NCI-H345 treated with DMSO at 0.1 percent for 48 hours (cell line): ENCODE measurements at regions not wholly inside any gene's neighbourhood (a gene's known extent, or its start where the extent isn't known, plus 50 kb on each side); places are given as distances from the start of the nearest gene placed in this dataset.
"Not testable (repeated sequence)": the region's sequence is repeated elsewhere in the genome, so short reads cannot be mapped to it uniquely, and the experiment has no call there.

Experiments used
- DNase-seq: peaks from one replicate; lab custom pipeline; 2025; ENCODE audit not compliant: unreplicated experiment; lab: John Stamatoyannopoulos, UW

DNA sequence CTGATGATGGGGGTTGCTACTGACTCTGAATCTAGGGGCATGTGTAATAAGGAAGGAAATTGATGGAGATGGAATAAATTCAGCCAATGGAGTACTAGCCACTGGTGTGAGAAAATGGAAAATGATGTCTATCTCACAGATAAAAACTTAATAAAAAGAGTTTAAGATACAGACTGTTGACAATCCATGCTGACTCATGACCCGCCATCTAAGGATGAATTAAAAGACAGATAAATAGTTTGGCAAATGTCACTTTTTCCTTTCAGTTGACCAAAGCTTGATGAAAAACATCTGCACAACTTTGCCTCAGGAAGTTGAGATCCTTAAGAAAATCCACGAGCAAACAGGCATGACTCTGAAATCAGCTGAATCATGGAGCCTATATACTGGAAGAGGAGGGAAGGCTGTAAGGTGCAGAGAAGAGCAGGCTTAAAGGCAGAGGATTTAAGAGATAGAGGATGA is 82.6 kb upstream of the BMP5 start:
- no peak for DNase-seq

DNA sequence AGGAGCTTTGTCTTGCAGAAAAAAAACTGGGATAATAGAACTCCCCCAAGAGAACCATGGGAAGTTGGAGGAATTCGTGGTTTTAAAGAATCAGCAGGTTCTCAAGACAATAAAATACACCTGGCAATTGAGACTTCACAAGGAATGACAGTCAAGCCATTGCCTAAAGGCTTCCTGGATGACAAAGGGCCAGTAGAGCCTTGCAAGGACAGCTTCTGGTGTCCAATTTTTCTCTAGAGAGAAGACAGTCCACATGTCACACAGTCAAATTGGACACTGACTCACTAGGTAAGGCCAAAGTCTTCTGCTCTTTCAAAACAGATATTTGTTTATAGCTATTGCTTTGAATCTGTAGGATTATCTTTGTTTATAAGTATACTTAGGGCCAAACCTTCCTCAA is 80.3 kb upstream of the BMP5 start:
- no peak for DNase-seq

GRCh38 chr6:55954436-55954835 is 79.0 kb upstream of the BMP5 start:
- no peak for DNase-seq

DNA sequence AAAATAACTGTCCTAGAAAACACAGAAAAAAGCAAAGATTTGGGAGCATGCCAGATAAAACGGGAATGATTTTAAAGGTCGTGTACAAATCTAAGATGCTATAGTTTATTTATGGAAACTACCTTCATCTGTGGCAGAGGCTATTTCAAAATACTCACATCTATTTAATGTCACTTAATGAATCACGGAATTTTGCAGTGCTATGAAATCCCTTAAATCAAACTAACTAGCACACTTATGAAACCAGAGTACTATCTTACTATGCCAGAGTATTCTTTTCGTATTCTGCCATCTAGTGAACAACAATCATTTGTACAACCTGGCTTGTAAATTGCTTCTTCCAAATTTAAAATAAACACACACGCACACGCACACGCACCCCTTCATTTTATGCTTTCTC is 77.9 kb upstream of the BMP5 start:
- no peak for DNase-seq

- no peak for DNase-seq
Measured at GRCh38 chr6:55950071-55950814, 74.9 kb upstream of the BMP5 start.

DNA sequence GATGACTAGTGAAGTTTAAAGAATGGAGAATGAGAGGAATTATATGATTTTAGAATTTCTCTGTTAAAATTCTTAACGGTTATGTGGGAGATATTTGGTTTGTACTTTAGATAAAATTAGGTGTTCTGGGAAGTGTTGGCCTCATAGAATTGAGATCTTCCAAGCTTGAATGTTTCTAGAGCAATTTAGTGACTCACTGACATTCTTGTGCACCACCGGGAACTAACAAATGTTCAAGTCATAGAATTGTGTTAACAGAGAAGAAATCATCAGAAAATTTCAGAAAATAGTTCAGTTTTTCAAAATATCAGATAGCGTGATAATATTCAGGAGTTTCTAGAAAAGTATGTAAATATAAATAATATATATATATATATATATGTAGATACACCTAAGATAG is 67.9 kb upstream of the BMP5 start:
- no peak for DNase-seq

- no peak for DNase-seq
Measured at GRCh38 chr6:55941702-55942101, 66.3 kb upstream of the BMP5 start.

DNA sequence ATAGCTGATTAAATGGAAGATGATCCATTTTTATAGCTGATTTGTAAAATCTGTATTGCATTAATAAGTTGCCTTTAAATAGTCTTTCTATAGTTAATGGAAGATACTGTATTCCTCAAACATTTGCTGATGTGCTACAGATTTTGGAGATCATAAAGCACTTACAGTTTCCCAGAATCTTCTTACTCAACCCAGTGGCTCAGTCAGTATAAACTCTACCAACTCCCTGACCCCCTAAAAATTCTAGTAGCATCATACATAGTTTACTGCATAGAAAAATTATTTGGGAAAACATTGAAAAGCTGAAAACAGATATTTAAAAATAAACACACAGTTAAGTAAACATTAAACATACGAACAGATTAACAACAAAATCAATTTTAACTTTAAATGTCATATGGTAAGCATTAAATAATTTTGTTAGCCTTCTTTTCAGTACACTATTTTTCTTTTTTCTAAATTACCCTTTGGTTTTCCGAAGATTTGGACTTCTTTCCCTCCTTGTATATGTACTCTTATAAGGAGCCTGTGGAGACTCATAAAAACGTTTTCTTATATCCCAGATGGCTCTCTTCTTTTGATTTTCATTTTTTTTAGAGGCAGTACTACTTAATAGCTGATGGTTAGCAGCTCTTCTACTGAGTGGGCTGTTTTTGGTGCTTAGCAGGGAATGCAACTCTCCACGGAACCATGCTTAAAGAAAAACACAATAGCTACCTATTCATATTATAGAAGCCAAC is 62.7 kb upstream of the BMP5 start:
- DNase-seq = no peak

GRCh38 chr6:55937261-55937947 is 62.0 kb upstream of the BMP5 start:
- DNase-seq = no peak

DNA sequence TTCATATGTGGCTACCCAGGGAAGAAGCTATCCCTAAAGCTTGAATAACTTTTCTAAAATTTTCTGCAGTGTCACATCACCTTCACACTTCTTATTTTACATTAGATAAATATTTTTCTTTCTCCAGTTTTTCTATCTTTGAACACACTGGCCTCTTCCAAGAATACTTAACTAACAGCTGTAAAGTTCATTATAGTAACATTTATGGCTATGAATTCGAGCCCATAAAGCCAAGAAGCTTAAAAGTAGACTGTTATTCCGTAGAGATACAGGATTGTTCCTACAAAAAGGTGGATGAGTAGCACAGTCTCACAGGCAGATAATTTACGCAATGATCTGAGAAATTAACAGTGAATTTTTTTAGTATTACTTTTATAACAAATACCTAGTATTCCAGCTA is 55.7 kb upstream of the BMP5 start:
- no peak for DNase-seq

DNA sequence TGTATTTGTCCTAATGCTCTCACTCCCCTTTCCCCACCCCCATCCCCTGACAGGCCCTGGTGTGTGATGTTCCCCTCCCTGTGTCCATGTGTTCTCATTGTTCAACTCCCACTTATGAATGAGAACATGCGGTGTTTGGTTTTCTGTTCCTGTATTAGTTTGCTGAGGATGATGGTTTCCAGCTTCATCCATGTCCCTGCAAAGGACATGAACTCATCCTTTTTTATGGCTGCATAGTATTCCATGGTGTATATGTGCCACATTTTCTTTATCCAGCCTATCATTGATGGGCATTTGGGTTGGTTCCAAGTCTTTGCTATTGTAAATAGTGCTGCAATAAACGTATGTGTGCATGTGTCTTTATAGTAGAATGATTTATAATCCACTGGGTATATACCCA is 52.3 kb upstream of the BMP5 start:
- DNase-seq = not testable (repeated sequence)

DNA sequence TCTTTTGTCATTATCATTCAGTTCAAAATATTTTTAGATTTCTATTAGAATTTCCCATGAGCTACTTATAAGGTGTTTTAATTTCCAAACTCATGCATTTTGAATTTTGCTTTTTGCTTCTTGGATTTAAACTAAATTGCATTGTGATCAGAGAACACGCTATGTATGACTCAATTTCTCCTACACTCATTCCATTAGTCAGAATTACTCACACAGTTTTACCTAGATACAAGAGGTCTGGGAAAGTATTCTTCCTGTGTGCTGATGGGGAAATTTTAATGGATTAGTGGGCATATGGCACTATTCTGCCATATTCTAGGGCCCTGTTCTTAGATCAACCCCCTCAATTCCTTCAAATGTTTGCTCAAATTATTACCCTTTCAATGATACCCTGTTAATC is 49.9 kb upstream of the BMP5 start:
- no peak for DNase-seq
